K562 (cell line): ENCODE measurements at regions not wholly inside any gene's neighbourhood (a gene's known extent, or its start where the extent isn't known, plus 50 kb on each side); places are given as distances from the start of the nearest gene placed in this dataset.

Experiments
- ATAC-seq: fragments of 200-7000 bp; cut with Tn5 transposase; 3 replicates; pipeline ENCODE4 v1.9.1; 2020; ENCODE audit warnings: moderate library complexity
- BruUV-seq: library from RNA; stranded (reverse); fragments of 400-500 nt; replicated peaks from 2 replicates; lab custom pipeline; 2021; lab: Mats Ljungman, UMichigan
- CTCF ChIA-PET: fragments of 300-600 bp; formaldehyde crosslinking; extraction: SDS; loops from one replicate; lab custom pipeline; 2021; ENCODE audit warnings: low intra/inter-chr PET ratio; lab: Yijun Ruan, JAX
- POLR2A ChIA-PET: fragments of 300-600, 350-650 bp; sonication (Branson Sonifier 250); formaldehyde crosslinking; extraction: SDS; loops from one replicate; lab custom pipeline; 2021; ENCODE audit warnings: antibody characterized with exemption, inconsistent platforms; lab: Yijun Ruan, JAX
- DNase-seq, 4 experiments: peaks; one replicate each; pipeline versions ENCODE4 v3.0.0 to v3.0.0-alpha.2; 2011 to 2018; ENCODE audit warnings: low spot score in 3 of 4, mixed read lengths in 3 of 4; ENCODE audit errors: extremely low read depth in 1 of 4
- FAIRE-seq: peaks from 2 replicates; lab custom pipeline; 2011; peaks lifted over from hg19 to GRCh38; lab: Jason Lieb, UNC
- H2AFZ ChIP-seq: 2 replicates; pipeline ENCODE4 v1.6.0; 2011; ENCODE audit warnings: low read depth, low read length, control low read depth, inconsistent platforms
- H3K27ac ChIP-seq: fragments of 200-600 bp; 3 replicates; pipeline ENCODE4 v1.8.0; 2011; ENCODE audit warnings: low read depth, mild to moderate bottlenecking, control low read depth, inconsistent platforms, low read length, moderate library complexity, mixed read lengths; ENCODE audit errors: extremely low read depth
- H3K27me3 ChIP-seq, 2 experiments: fragments of 300-600 bp in 1 of 2; 2 replicates in 1 of 2; 3 replicates in 1 of 2; pipeline versions ENCODE4 v1.6.0 to v1.8.0; 2011; ENCODE audit warnings: inconsistent platforms in 2 of 2, low read length in 2 of 2, mild to moderate bottlenecking in 1 of 2, mixed read lengths in 1 of 2, moderate library complexity in 1 of 2; ENCODE audit not compliant: control insufficient read depth in 2 of 2, insufficient read depth in 2 of 2
- H3K36me3 ChIP-seq: fragments of 300-600 bp; 3 replicates; pipeline ENCODE4 v1.8.0; 2011; ENCODE audit warnings: mild to moderate bottlenecking, low read length, inconsistent platforms; ENCODE audit not compliant: control insufficient read depth, insufficient read depth
- H3K4me1 ChIP-seq, 2 experiments: fragments of 200-600 bp in 1 of 2; replicated peaks in 1 of 2; 2 replicates in 1 of 2; 3 replicates in 1 of 2; pipeline versions ENCODE4 v1.5.1 to v1.8.0; 2011; ENCODE audit warnings: inconsistent platforms in 2 of 2, low read length in 2 of 2, mild to moderate bottlenecking in 1 of 2, mixed read lengths in 1 of 2, moderate library complexity in 1 of 2; ENCODE audit not compliant: control insufficient read depth in 2 of 2, insufficient read depth in 2 of 2
- H3K4me2 ChIP-seq: 2 replicates; pipeline ENCODE4 v1.6.1; 2011; ENCODE audit warnings: low read length, control low read depth, inconsistent platforms, mixed read lengths; ENCODE audit not compliant: insufficient read depth
- H3K4me3 ChIP-seq: fragments of 200-600 bp; sonication (generic), shearing (Covaris generic); 2 replicates; pipeline ENCODE4 v1.5.1; 2016; ENCODE audit warnings: control low read depth, inconsistent platforms
- H3K79me2 ChIP-seq: fragments of 200-600 bp; 3 replicates; pipeline ENCODE4 v1.8.0; 2011; ENCODE audit warnings: low read length, inconsistent platforms; ENCODE audit not compliant: control insufficient read depth, insufficient read depth
- H3K9ac ChIP-seq, 2 experiments: 2 replicates each; pipeline versions ENCODE4 v1.6.0 to v1.6.1; 2011; ENCODE audit warnings: low read depth in 2 of 2, low read length in 2 of 2, control low read depth in 1 of 2, inconsistent platforms in 1 of 2, mild to moderate bottlenecking in 1 of 2, mixed read lengths in 1 of 2; ENCODE audit not compliant: insufficient read depth in 1 of 2
- H3K9me1 ChIP-seq: one replicate; pipeline ENCODE4 v1.6.0; 2011; ENCODE audit warnings: inconsistent platforms, mild to moderate bottlenecking, low read length, moderate library complexity; ENCODE audit not compliant: control insufficient read depth, insufficient read depth
- H3K9me3 ChIP-seq: replicated peaks from 2 replicates; pipeline ENCODE4 v1.5.1; 2011; ENCODE audit warnings: low read depth, low read length, inconsistent platforms; ENCODE audit not compliant: control insufficient read depth, insufficient read depth
- H4K20me1 ChIP-seq: replicated peaks from 2 replicates; pipeline ENCODE4 v1.6.1; 2011; ENCODE audit warnings: low read length, inconsistent platforms, mixed read lengths; ENCODE audit not compliant: control insufficient read depth, insufficient read depth
- ATF1 ChIP-seq, 2 experiments: fragments of 450-650 bp in 1 of 2; IDR thresholded peaks; 2 replicates each; pipeline ENCODE4 v1.6.1; 2016; ENCODE audit warnings: missing compliant biosample characterization in 1 of 2, missing genetic modification characterization in 1 of 2
- RBM22 ChIP-seq: fragments of 200-400 bp; formaldehyde crosslinking; IDR thresholded peaks from 2 replicates; pipeline ENCODE4 v1.6.1; 2018; ENCODE audit warnings: low read length, low read depth; ENCODE audit not compliant: poor library complexity, severe bottlenecking
- ZNF41 ChIP-seq: fragments of 250-450 bp; sonication (Bioruptor Pico); conservative IDR thresholded peaks from 2 replicates; pipeline ENCODE4 v1.4.0; 2020; ENCODE audit warnings: mild to moderate bottlenecking
- ZNF699 ChIP-seq: fragments of 250-450 bp; sonication (Bioruptor Pico); IDR thresholded peaks from 2 replicates; pipeline ENCODE4 v1.8.0; 2021; ENCODE audit warnings: mild to moderate bottlenecking, moderate library complexity; ENCODE audit not compliant: insufficient replicate concordance
- WGBS: fragments of 100-300 bp; shearing (Covaris generic); methylation state at CpG from one replicate; pipeline ENCODE4 v1.1.6; 2016; ENCODE audit warnings: low coverage, mixed read lengths; ENCODE audit not compliant: insufficient coverage; ENCODE audit errors: missing lambda C conversion rate; 5-methylcytosine and 5-hydroxymethylcytosine counted together
- in situ Hi-C: fragments of 300-500 bp; cut with MboI; formaldehyde crosslinking; loops from 4 replicates; pipeline ENCODE4 v1.15.0; 2018; ENCODE audit warnings: inconsistent platforms, mixed read lengths
- intact Hi-C: fragments of 100-400 bp; cut with micrococcal nuclease; formaldehyde crosslinking; loops from 2 replicates; pipeline ENCODE4 v1.14.2; 2022
- TF ChIP-seq, protein P1 (sequence below): sonication (generic); formaldehyde crosslinking; IDR thresholded peaks from 2 replicates; pipeline ENCODE4 v1.9.0; 2022; ENCODE audit warnings: mild to moderate bottlenecking, missing genetic modification reagents
- TF ChIP-seq, protein P2 (sequence below), 2 experiments: fragments of 450-650 bp in 1 of 2; sonication (generic) in 1 of 2; formaldehyde crosslinking in 1 of 2; IDR thresholded peaks; 2 replicates each; pipeline versions ENCODE4 v1.7.1 to v1.9.0; 2016 to 2022; ENCODE audit warnings: inconsistent platforms in 1 of 2, mild to moderate bottlenecking in 1 of 2, missing genetic modification reagents in 1 of 2

DNA sequence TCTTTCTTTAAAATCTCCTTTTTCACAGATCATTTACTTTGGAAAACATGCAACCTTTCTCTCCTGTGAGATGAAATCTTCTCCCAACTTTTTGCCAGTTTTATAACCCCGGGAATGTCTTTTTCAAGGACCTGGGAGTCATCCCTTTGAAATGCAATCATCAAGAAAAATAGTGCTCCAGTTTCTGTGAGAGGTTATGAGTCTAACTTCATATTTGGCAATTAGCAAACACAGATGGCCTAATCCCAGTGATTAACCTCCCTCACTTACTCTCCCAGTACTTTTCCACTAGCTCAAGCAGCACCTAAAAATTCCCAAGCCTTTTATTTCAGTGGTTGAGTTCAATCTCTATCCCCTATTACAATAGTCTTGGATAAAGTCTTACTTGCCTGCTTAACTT lies 185.8 kb upstream of the TMEM106B start:
- ChIA-PET POLR2A (no interaction called here), CTCF (no interaction called here)
- Histone ChIP-seq H3K9me1 (no peaks in the 10 kb centered on the region), H3K4me1 (no peaks in the 10 kb centered on the region), H2AFZ (no peak overlapping the region), H4K20me1 (no peaks in the 10 kb centered on the region), H3K9ac (no peak overlapping the region), H3K9me3 (no peaks in the 10 kb centered on the region; the same call in 1 of the 2 replicates), H3K4me3 (no peak overlapping the region), H3K79me2 (no peaks in the 10 kb centered on the region), H3K4me2 (no peak overlapping the region), H3K27ac (no peak overlapping the region), H3K36me3 (no peaks in the 10 kb centered on the region), H3K27me3 (no peaks in the 10 kb centered on the region)
- 0% methylated on average over 1 of the region's 1 CpG for WGBS
- FAIRE-seq (no peak), DNase-seq (no peak), ATAC-seq (no peak)
- intact Hi-C loops (no loop called here), in situ Hi-C loops (no loop called here)
- TF ChIP-seq, protein P1, sequence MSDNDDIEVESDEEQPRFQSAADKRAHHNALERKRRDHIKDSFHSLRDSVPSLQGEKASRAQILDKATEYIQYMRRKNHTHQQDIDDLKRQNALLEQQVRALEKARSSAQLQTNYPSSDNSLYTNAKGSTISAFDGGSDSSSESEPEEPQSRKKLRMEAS (CRISPR knock-in tag) = no peak
- BruUV-seq = no TSS peak

DNA sequence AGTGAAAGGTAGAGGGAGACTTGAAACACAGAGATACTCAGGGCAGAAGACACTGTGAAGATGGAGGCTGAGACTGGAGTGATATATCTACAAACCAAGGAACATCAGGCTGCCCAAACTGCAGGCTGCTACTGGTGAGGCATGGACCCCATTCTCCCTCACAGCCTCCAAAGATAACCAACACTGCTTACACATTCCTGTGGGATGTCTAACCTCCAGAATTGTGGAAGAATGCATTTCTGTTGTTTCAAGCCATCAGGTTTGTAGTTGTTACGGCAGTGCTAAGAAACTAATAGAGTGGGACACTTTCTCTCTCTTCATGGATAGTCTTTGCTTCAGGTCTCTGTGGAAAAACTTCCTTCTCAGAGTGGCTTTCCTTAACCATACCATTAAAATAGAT lies 182.6 kb upstream of the TMEM106B start:
- in situ Hi-C loops (no loop called here), intact Hi-C loops (no loop called here)
- Histone ChIP-seq H3K9me3 (no peaks in the 10 kb centered on the region; the same call in 1 of the 2 replicates), H3K36me3 (no peaks in the 10 kb centered on the region), H2AFZ (no peak overlapping the region), H3K4me2 (no peak overlapping the region), H3K9ac (no peak overlapping the region), H3K4me1 (no peaks in the 10 kb centered on the region), H3K27me3 (no peaks in the 10 kb centered on the region), H4K20me1 (no peaks in the 10 kb centered on the region), H3K79me2 (no peaks in the 10 kb centered on the region), H3K27ac (no peak overlapping the region), H3K4me3 (no peak overlapping the region), H3K9me1 (no peaks in the 10 kb centered on the region)
- no peak for FAIRE-seq
- POLR2A ChIA-PET = no interaction called here
- no TSS peak for BruUV-seq
- no peak for ATAC-seq
- CTCF ChIA-PET = no interaction called here
- DNase-seq = no peak
- 0% methylated on average over 1 of the region's 1 CpG for WGBS
- TF ChIP-seq, protein P2, sequence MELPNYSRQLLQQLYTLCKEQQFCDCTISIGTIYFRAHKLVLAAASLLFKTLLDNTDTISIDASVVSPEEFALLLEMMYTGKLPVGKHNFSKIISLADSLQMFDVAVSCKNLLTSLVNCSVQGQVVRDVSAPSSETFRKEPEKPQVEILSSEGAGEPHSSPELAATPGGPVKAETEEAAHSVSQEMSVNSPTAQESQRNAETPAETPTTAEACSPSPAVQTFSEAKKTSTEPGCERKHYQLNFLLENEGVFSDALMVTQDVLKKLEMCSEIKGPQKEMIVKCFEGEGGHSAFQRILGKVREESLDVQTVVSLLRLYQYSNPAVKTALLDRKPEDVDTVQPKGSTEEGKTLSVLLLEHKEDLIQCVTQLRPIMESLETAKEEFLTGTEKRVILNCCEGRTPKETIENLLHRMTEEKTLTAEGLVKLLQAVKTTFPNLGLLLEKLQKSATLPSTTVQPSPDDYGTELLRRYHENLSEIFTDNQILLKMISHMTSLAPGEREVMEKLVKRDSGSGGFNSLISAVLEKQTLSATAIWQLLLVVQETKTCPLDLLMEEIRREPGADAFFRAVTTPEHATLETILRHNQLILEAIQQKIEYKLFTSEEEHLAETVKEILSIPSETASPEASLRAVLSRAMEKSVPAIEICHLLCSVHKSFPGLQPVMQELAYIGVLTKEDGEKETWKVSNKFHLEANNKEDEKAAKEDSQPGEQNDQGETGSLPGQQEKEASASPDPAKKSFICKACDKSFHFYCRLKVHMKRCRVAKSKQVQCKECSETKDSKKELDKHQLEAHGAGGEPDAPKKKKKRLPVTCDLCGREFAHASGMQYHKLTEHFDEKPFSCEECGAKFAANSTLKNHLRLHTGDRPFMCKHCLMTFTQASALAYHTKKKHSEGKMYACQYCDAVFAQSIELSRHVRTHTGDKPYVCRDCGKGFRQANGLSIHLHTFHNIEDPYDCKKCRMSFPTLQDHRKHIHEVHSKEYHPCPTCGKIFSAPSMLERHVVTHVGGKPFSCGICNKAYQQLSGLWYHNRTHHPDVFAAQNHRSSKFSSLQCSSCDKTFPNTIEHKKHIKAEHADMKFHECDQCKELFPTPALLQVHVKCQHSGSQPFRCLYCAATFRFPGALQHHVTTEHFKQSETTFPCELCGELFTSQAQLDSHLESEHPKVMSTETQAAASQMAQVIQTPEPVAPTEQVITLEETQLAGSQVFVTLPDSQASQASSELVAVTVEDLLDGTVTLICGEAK (IDR thresholded peaks at IDR 0.05) = no peak
- TF ChIP-seq, protein P2 (CRISPR knock-in tag; IDR thresholded peaks at IDR 0.05) = no peak
- TF ChIP-seq RBM22 (no peak), ATF1 (CRISPR knock-in tag; IDR thresholded peaks at IDR 0.05) (no peak), ATF1 (tag; IDR thresholded peaks at IDR 0.05) (no peak), ZNF699 (CRISPR knock-in tag) (no peak), ZNF41 (CRISPR knock-in tag) (no peak)
